ENCODE measurements at regions not wholly inside any gene's neighbourhood (a gene's known extent, or its start where the extent isn't known, plus 50 kb on each side); places are given as distances from the start of the nearest gene placed in this dataset.
A peak's percentile ranks its signal among the peaks of the same experiment; 100 is the strongest.

GRCh38 chr4:17058536-17058915 is 160.1 kb upstream of the LDB2 start:
- no peak for TF ChIP-seq CTCF (IDR thresholded peaks at IDR 0.05; ENCODE audit: low read depth, low read length, missing control alignments)
- peak; percentile 59 for DNase-seq (ENCODE audit: extremely low read depth, low read depth)
- H3K4me3 ChIP-seq (replicated peaks; ENCODE audit: low read depth, low read length): peak overlapping the region; percentile 21

GRCh38 chr4:17057035-17057434 is 158.6 kb upstream of the LDB2 start:
- TF ChIP-seq CTCF (IDR thresholded peaks at IDR 0.05; ENCODE audit: low read depth, low read length, missing control alignments): no peak
- H3K4me3 ChIP-seq (replicated peaks; ENCODE audit: low read depth, low read length): no peak overlapping the region
- no peak for DNase-seq (ENCODE audit: extremely low read depth, low read depth)

GRCh38 chr4:17055788-17056187 is 157.3 kb upstream of the LDB2 start:
- TF ChIP-seq CTCF (IDR thresholded peaks at IDR 0.05; ENCODE audit: low read depth, low read length, missing control alignments): no peak
- DNase-seq (ENCODE audit: extremely low read depth, low read depth): peak; percentile 65
- no peak overlapping the region for H3K4me3 ChIP-seq (replicated peaks; ENCODE audit: low read depth, low read length)

GRCh38 chr4:17045866-17046265 is 147.4 kb upstream of the LDB2 start:
- no peak overlapping the region for H3K4me3 ChIP-seq (replicated peaks; ENCODE audit: low read depth, low read length)
- DNase-seq (ENCODE audit: extremely low read depth, low read depth): no peak
- no peak for TF ChIP-seq CTCF (IDR thresholded peaks at IDR 0.05; ENCODE audit: low read depth, low read length, missing control alignments)

GRCh38 chr4:17038510-17039176 is 140.2 kb upstream of the LDB2 start:
- no peak overlapping the region for H3K4me3 ChIP-seq (replicated peaks; ENCODE audit: low read depth, low read length)
- no peak for TF ChIP-seq CTCF (IDR thresholded peaks at IDR 0.05; ENCODE audit: low read depth, low read length, missing control alignments)
- no peak for DNase-seq (ENCODE audit: extremely low read depth, low read depth)

- H3K4me3 ChIP-seq (replicated peaks; ENCODE audit: low read depth, low read length): no peak overlapping the region
- no peak for DNase-seq (ENCODE audit: extremely low read depth, low read depth)
- TF ChIP-seq CTCF (IDR thresholded peaks at IDR 0.05; ENCODE audit: low read depth, low read length, missing control alignments): no peak
These were observed 135.3 kb upstream of the LDB2 start for GRCh38 chr4:17033768-17034181.

Measured in HFF-Myc (cell line).